ENCODE measurements at regions not wholly inside any gene's neighbourhood (a gene's known extent, or its start where the extent isn't known, plus 50 kb on each side); places are given as distances from the start of the nearest gene placed in this dataset.
A peak's percentile ranks its signal among the peaks of the same experiment; 100 is the strongest.

- FAIRE-seq (no peak), DNase-seq (ENCODE audit: insufficient read length, low spot score) (no peak)
- TF ChIP-seq CTCF (IDR thresholded peaks at IDR 0.05; ENCODE audit: insufficient read depth, missing control alignments): no peak
These were observed 512.8 kb upstream of the SLC8A1 start for GRCh38 chr2:40964509-40965250.

GRCh38 chr2:40967451-40967850 is 515.6 kb upstream of the SLC8A1 start:
- DNase-seq (ENCODE audit: insufficient read length, low spot score) (no peak), FAIRE-seq (no peak)
- TF ChIP-seq CTCF (IDR thresholded peaks at IDR 0.05; ENCODE audit: insufficient read depth, missing control alignments): no peak

- TF ChIP-seq CTCF (IDR thresholded peaks at IDR 0.05; ENCODE audit: insufficient read depth, missing control alignments): no peak
- DNase-seq (ENCODE audit: insufficient read length, low spot score) (no peak), FAIRE-seq (peak; percentile 6)
These were observed 523.3 kb upstream of the SLC8A1 start for GRCh38 chr2:40975151-40975550.

GRCh38 chr2:40997362-40997761 is 545.5 kb upstream of the SLC8A1 start:
- no peak for TF ChIP-seq CTCF (IDR thresholded peaks at IDR 0.05; ENCODE audit: insufficient read depth, missing control alignments)
- DNase-seq (ENCODE audit: insufficient read length, low spot score): no peak

GRCh38 chr2:41000374-41000773 is 548.5 kb upstream of the SLC8A1 start:
- no peak for TF ChIP-seq CTCF (IDR thresholded peaks at IDR 0.05; ENCODE audit: insufficient read depth, missing control alignments)
- no peak for FAIRE-seq
- DNase-seq (ENCODE audit: insufficient read length, low spot score): no peak

More at GRCh38 chr2:40997362-40997761, 545.5 kb upstream of the SLC8A1 start:
- no peak for FAIRE-seq

- TF ChIP-seq CTCF (IDR thresholded peaks at IDR 0.05; ENCODE audit: insufficient read depth, missing control alignments): no peak
- DNase-seq (ENCODE audit: insufficient read length, low spot score): no peak
- FAIRE-seq: no peak
These were observed 549.0 kb upstream of the SLC8A1 start for GRCh38 chr2:41000906-41001305.

- FAIRE-seq (no peak), DNase-seq (ENCODE audit: insufficient read length, low spot score) (no peak)
- TF ChIP-seq CTCF (IDR thresholded peaks at IDR 0.05; ENCODE audit: insufficient read depth, missing control alignments): no peak
These were observed 552.8 kb upstream of the SLC8A1 start for GRCh38 chr2:41004700-41005099.

Data from D721Med (cell line).